ENCODE measurements at regions not wholly inside any gene's neighbourhood (a gene's known extent, or its start where the extent isn't known, plus 50 kb on each side); places are given as distances from the start of the nearest gene placed in this dataset.

DNA sequence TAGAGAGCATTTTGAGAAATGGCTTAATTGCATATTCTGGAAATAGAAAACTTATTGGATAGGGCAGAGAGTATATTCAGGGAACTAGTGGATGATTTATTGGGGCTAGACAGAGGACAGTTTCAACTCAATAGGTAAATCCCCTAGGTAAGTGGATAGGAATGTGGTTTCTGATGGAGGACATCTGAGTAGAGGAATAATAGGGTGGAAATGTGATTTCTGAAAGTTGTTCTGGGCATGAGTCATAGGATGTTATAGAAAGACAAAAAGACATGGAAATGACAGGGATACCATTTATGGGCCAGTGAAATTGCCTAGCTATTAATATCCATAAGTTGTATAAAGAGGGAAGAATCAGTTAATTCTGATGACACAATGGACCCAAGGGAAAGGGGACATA, 563.3 kb upstream of the GOLIM4 start:
- H3F3A ChIP-seq (replicated peaks; ENCODE audit: insufficient read depth) = no peaks in the 10 kb centered on the region
- H3K4me3 ChIP-seq (ENCODE audit: low read depth in 2 of 2, low read length in 1 of 2) = no peak overlapping the region
- DNase-seq = no peak
- no peaks in the 10 kb centered on the region for H3K9me2 ChIP-seq
- H3K4me2 ChIP-seq = no peak overlapping the region
- H3K36me3 ChIP-seq (replicated peaks in 1 of 2; ENCODE audit: control insufficient read depth in 1 of 2, insufficient read depth in 2 of 2, low read length in 1 of 2) = no peaks in the 10 kb centered on the region
- no peaks in the 10 kb centered on the region for H3K4me1 ChIP-seq (ENCODE audit: control insufficient read depth in 1 of 2, insufficient read depth in 2 of 2, low read depth in 1 of 2, low read length in 1 of 2)
- no peaks in the 10 kb centered on the region for H3K9me3 ChIP-seq
- no peak overlapping the region for H3K9ac ChIP-seq
- H3K27ac ChIP-seq (ENCODE audit: low read depth in 2 of 2, low read length in 1 of 2) = no peak overlapping the region
- H3K79me2 ChIP-seq (ENCODE audit: insufficient read depth) = no peaks in the 10 kb centered on the region
- no peak for TF ChIP-seq EZH2phosphoT487 (IDR thresholded peaks at IDR 0.05; ENCODE audit: borderline replicate concordance, low read depth)
- TF ChIP-seq, protein P1, sequence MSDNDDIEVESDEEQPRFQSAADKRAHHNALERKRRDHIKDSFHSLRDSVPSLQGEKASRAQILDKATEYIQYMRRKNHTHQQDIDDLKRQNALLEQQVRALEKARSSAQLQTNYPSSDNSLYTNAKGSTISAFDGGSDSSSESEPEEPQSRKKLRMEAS (IDR thresholded peaks at IDR 0.05; ENCODE audit: low read depth) = no peak
- TF ChIP-seq ELF1 (IDR thresholded peaks at IDR 0.05) = no peak
- no peak for TF ChIP-seq YY1 (IDR thresholded peaks at IDR 0.05; ENCODE audit: low read depth)
- no peak for TF ChIP-seq RCOR1 (IDR thresholded peaks at IDR 0.05; ENCODE audit: low read length)
- no peak for TF ChIP-seq FOXM1 (IDR thresholded peaks at IDR 0.05; ENCODE audit: low read depth)
- TF ChIP-seq RXRA (IDR thresholded peaks at IDR 0.05; ENCODE audit: borderline replicate concordance, low read depth) = no peak
- no peak for TF ChIP-seq RFX5 (IDR thresholded peaks at IDR 0.05; ENCODE audit: low read length)
- TF ChIP-seq RAD21 (IDR thresholded peaks at IDR 0.05; ENCODE audit: low read length) = no peak
- TF ChIP-seq, protein P2, sequence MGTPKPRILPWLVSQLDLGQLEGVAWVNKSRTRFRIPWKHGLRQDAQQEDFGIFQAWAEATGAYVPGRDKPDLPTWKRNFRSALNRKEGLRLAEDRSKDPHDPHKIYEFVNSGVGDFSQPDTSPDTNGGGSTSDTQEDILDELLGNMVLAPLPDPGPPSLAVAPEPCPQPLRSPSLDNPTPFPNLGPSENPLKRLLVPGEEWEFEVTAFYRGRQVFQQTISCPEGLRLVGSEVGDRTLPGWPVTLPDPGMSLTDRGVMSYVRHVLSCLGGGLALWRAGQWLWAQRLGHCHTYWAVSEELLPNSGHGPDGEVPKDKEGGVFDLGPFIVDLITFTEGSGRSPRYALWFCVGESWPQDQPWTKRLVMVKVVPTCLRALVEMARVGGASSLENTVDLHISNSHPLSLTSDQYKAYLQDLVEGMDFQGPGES (IDR thresholded peaks at IDR 0.05; ENCODE audit: low read depth, low read length) = no peak
- no peak for TF ChIP-seq SMC3 (IDR thresholded peaks at IDR 0.05; ENCODE audit: low read depth, low read length)
- no peak overlapping the region for H2AFZ ChIP-seq (ENCODE audit: low read depth)
- ChIA-PET POLR2A (no interaction called here), CTCF (no interaction called here)
- H4K20me1 ChIP-seq (ENCODE audit: insufficient read depth) = no peaks in the 10 kb centered on the region
- H3K27me3 ChIP-seq (ENCODE audit: insufficient read depth) = no peaks in the 10 kb centered on the region

DNA sequence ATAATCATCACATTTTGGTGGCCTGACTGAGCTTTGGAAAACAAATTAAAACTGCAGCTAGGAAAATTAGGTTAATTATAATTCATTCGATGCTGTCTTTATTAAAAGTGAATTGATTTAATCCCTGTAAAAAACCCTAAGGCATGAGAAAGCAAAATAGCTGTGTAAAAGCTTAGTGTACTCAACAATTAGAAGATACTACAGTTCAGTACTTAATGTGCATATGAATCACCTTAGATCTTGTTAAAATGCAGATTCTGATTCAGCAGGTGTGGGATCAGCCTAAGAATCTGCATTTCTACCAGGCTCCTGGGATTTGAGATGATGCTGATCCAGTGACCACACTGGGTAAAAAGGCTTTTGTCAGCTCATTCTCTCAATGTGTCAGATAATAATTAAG, 559.9 kb upstream of the GOLIM4 start:
- ChIA-PET POLR2A (no interaction called here), CTCF (no interaction called here)
- no peak overlapping the region for H3K27ac ChIP-seq (ENCODE audit: low read depth in 2 of 2, low read length in 1 of 2)
- H3F3A ChIP-seq (replicated peaks; ENCODE audit: insufficient read depth) = no peaks in the 10 kb centered on the region
- H3K9me2 ChIP-seq = no peaks in the 10 kb centered on the region
- H3K36me3 ChIP-seq (replicated peaks in 1 of 2; ENCODE audit: control insufficient read depth in 1 of 2, insufficient read depth in 2 of 2, low read length in 1 of 2) = no peaks in the 10 kb centered on the region
- H3K4me3 ChIP-seq (ENCODE audit: low read depth in 2 of 2, low read length in 1 of 2) = no peak overlapping the region
- no peak overlapping the region for H3K4me2 ChIP-seq
- H3K9me3 ChIP-seq = no peaks in the 10 kb centered on the region
- 12% methylated on average over 1 of the region's 1 CpG for WGBS (ENCODE audit: low lambda C conversion rate)
- no peaks in the 10 kb centered on the region for H3K79me2 ChIP-seq (ENCODE audit: insufficient read depth)
- H2AFZ ChIP-seq (ENCODE audit: low read depth) = no peak overlapping the region
- no peaks in the 10 kb centered on the region for H3K4me1 ChIP-seq (ENCODE audit: control insufficient read depth in 1 of 2, insufficient read depth in 2 of 2, low read depth in 1 of 2, low read length in 1 of 2)
- no peak for DNase-seq
- no peaks in the 10 kb centered on the region for H3K27me3 ChIP-seq (ENCODE audit: insufficient read depth)
- H3K9ac ChIP-seq = no peak overlapping the region
- H4K20me1 ChIP-seq (ENCODE audit: insufficient read depth) = no peaks in the 10 kb centered on the region
- TF ChIP-seq SIN3A (IDR thresholded peaks at IDR 0.05; ENCODE audit: borderline replicate concordance, low read depth, low read length) (no peak), TCF12 (IDR thresholded peaks at IDR 0.05) (no peak), GATA2 (CRISPR knock-in tag; IDR thresholded peaks at IDR 0.05) (no peak), TAF1 (IDR thresholded peaks at IDR 0.05; ENCODE audit: borderline replicate concordance, low read depth, low read length) (no peak), POLR2AphosphoS5 (IDR thresholded peaks at IDR 0.05; ENCODE audit: low read depth, low read length) (no peak), RCOR1 (IDR thresholded peaks at IDR 0.05; ENCODE audit: low read length) (no peak), FOXM1 (IDR thresholded peaks at IDR 0.05; ENCODE audit: low read depth) (no peak), RXRA (IDR thresholded peaks at IDR 0.05; ENCODE audit: borderline replicate concordance, low read depth) (no peak), FOXJ3 (CRISPR knock-in tag; IDR thresholded peaks at IDR 0.05) (no peak), EZH2phosphoT487 (IDR thresholded peaks at IDR 0.05; ENCODE audit: borderline replicate concordance, low read depth) (no peak), RAD21 (IDR thresholded peaks at IDR 0.05; ENCODE audit: low read length) (no peak), NFIC (IDR thresholded peaks at IDR 0.05; ENCODE audit: borderline replicate concordance) (no peak)
- TF ChIP-seq, protein P3, sequence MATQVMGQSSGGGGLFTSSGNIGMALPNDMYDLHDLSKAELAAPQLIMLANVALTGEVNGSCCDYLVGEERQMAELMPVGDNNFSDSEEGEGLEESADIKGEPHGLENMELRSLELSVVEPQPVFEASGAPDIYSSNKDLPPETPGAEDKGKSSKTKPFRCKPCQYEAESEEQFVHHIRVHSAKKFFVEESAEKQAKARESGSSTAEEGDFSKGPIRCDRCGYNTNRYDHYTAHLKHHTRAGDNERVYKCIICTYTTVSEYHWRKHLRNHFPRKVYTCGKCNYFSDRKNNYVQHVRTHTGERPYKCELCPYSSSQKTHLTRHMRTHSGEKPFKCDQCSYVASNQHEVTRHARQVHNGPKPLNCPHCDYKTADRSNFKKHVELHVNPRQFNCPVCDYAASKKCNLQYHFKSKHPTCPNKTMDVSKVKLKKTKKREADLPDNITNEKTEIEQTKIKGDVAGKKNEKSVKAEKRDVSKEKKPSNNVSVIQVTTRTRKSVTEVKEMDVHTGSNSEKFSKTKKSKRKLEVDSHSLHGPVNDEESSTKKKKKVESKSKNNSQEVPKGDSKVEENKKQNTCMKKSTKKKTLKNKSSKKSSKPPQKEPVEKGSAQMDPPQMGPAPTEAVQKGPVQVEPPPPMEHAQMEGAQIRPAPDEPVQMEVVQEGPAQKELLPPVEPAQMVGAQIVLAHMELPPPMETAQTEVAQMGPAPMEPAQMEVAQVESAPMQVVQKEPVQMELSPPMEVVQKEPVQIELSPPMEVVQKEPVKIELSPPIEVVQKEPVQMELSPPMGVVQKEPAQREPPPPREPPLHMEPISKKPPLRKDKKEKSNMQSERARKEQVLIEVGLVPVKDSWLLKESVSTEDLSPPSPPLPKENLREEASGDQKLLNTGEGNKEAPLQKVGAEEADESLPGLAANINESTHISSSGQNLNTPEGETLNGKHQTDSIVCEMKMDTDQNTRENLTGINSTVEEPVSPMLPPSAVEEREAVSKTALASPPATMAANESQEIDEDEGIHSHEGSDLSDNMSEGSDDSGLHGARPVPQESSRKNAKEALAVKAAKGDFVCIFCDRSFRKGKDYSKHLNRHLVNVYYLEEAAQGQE (IDR thresholded peaks at IDR 0.05; ENCODE audit: low read depth, low read length) = no peak
- TF ChIP-seq, protein P4, sequence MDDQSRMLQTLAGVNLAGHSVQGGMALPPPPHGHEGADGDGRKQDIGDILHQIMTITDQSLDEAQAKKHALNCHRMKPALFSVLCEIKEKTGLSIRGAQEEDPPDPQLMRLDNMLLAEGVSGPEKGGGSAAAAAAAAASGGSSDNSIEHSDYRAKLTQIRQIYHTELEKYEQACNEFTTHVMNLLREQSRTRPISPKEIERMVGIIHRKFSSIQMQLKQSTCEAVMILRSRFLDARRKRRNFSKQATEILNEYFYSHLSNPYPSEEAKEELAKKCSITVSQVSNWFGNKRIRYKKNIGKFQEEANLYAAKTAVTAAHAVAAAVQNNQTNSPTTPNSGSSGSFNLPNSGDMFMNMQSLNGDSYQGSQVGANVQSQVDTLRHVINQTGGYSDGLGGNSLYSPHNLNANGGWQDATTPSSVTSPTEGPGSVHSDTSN (IDR thresholded peaks at IDR 0.05) = no peak
- TF ChIP-seq, protein P5, sequence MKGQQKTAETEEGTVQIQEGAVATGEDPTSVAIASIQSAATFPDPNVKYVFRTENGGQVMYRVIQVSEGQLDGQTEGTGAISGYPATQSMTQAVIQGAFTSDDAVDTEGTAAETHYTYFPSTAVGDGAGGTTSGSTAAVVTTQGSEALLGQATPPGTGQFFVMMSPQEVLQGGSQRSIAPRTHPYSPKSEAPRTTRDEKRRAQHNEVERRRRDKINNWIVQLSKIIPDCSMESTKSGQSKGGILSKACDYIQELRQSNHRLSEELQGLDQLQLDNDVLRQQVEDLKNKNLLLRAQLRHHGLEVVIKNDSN (IDR thresholded peaks at IDR 0.05; ENCODE audit: borderline replicate concordance, low read depth) = no peak
- TF ChIP-seq, protein P6, sequence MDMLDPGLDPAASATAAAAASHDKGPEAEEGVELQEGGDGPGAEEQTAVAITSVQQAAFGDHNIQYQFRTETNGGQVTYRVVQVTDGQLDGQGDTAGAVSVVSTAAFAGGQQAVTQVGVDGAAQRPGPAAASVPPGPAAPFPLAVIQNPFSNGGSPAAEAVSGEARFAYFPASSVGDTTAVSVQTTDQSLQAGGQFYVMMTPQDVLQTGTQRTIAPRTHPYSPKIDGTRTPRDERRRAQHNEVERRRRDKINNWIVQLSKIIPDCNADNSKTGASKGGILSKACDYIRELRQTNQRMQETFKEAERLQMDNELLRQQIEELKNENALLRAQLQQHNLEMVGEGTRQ (IDR thresholded peaks at IDR 0.05; ENCODE audit: borderline replicate concordance, low read depth, low read length) = no peak

Measured in SK-N-SH (cell line).